ENCODE measurements at regions not wholly inside any gene's neighbourhood (a gene's known extent, or its start where the extent isn't known, plus 50 kb on each side); places are given as distances from the start of the nearest gene placed in this dataset.

- Histone ChIP-seq H3K4me1 (ENCODE audit: control insufficient read depth, insufficient read depth, low read length) (peaks cover 5% of the 10 kb centered on the region), H3K9me3 (ENCODE audit: control insufficient read depth, low read length) (no peaks in the 10 kb centered on the region), H3K27me3 (ENCODE audit: control insufficient read depth, insufficient read depth, low read length, poor library complexity, severe bottlenecking) (no peaks in the 10 kb centered on the region), H3K27ac (ENCODE audit: insufficient read depth, low read depth, low read length, poor library complexity, severe bottlenecking) (no peak overlapping the region), H3K36me3 (ENCODE audit: control insufficient read depth, insufficient read depth, low read length) (no peaks in the 10 kb centered on the region), H3K4me3 (ENCODE audit: insufficient read depth, low read depth, low read length) (no peak overlapping the region)
- 93 to 95% methylated on average over 11 of the region's 11 CpGs for WGBS, 2 experiments
Observed at GRCh38 chr19:33878910-33879810, 82.5 kb downstream of the KCTD15 start.

GRCh38 chr19:33879818-33880575 is 83.3 kb downstream of the KCTD15 start:
- no peaks in the 10 kb centered on the region for H3K27me3 ChIP-seq (ENCODE audit: control insufficient read depth, insufficient read depth, low read length, poor library complexity, severe bottlenecking)
- H3K36me3 ChIP-seq (ENCODE audit: control insufficient read depth, insufficient read depth, low read length), result no peaks in the 10 kb centered on the region
- H3K27ac ChIP-seq (ENCODE audit: insufficient read depth, low read depth, low read length, poor library complexity, severe bottlenecking), result no peak overlapping the region
- H3K4me3 ChIP-seq (ENCODE audit: insufficient read depth, low read depth, low read length), result no peak overlapping the region
- WGBS, 2 experiments, result 79 to 80% methylated on average over 15 of the region's 15 CpGs
- no peaks in the 10 kb centered on the region for H3K9me3 ChIP-seq (ENCODE audit: control insufficient read depth, low read length)
- H3K4me1 ChIP-seq (ENCODE audit: control insufficient read depth, insufficient read depth, low read length), result peaks cover 9% of the 10 kb centered on the region

GRCh38 chr19:33883859-33884519 is 87.3 kb downstream of the KCTD15 start:
- no peaks in the 10 kb centered on the region for H3K36me3 ChIP-seq (ENCODE audit: control insufficient read depth, insufficient read depth, low read length)
- H3K27me3 ChIP-seq (ENCODE audit: control insufficient read depth, insufficient read depth, low read length, poor library complexity, severe bottlenecking), result no peaks in the 10 kb centered on the region
- no peak overlapping the region for H3K4me3 ChIP-seq (ENCODE audit: insufficient read depth, low read depth, low read length)
- no peaks in the 10 kb centered on the region for H3K9me3 ChIP-seq (ENCODE audit: control insufficient read depth, low read length)
- no peak overlapping the region for H3K27ac ChIP-seq (ENCODE audit: insufficient read depth, low read depth, low read length, poor library complexity, severe bottlenecking)
- peaks cover 9% of the 10 kb centered on the region for H3K4me1 ChIP-seq (ENCODE audit: control insufficient read depth, insufficient read depth, low read length)
- 23% methylated on average over 12 of the region's 12 CpGs for WGBS, 2 experiments

- Histone ChIP-seq H3K9me3 (ENCODE audit: control insufficient read depth, low read length) (no peaks in the 10 kb centered on the region), H3K36me3 (ENCODE audit: control insufficient read depth, insufficient read depth, low read length) (no peaks in the 10 kb centered on the region), H3K4me3 (ENCODE audit: insufficient read depth, low read depth, low read length) (no peak overlapping the region), H3K27ac (ENCODE audit: insufficient read depth, low read depth, low read length, poor library complexity, severe bottlenecking) (no peak overlapping the region), H3K4me1 (ENCODE audit: control insufficient read depth, insufficient read depth, low read length) (peaks cover 9% of the 10 kb centered on the region), H3K27me3 (ENCODE audit: control insufficient read depth, insufficient read depth, low read length, poor library complexity, severe bottlenecking) (no peaks in the 10 kb centered on the region)
- 94% methylated on average over 6 of the region's 6 CpGs for WGBS, 2 experiments
Observed at GRCh38 chr19:33885236-33885635, 88.6 kb downstream of the KCTD15 start.

GRCh38 chr19:33887891-33888290 is 91.2 kb downstream of the KCTD15 start:
- Histone ChIP-seq H3K4me3 (ENCODE audit: insufficient read depth, low read depth, low read length) (no peak overlapping the region), H3K9me3 (ENCODE audit: control insufficient read depth, low read length) (no peaks in the 10 kb centered on the region), H3K4me1 (ENCODE audit: control insufficient read depth, insufficient read depth, low read length) (peaks cover 9% of the 10 kb centered on the region), H3K27ac (ENCODE audit: insufficient read depth, low read depth, low read length, poor library complexity, severe bottlenecking) (no peak overlapping the region), H3K36me3 (ENCODE audit: control insufficient read depth, insufficient read depth, low read length) (no peaks in the 10 kb centered on the region), H3K27me3 (ENCODE audit: control insufficient read depth, insufficient read depth, low read length, poor library complexity, severe bottlenecking) (no peaks in the 10 kb centered on the region)
- WGBS, 2 experiments, result 94 to 96% methylated on average over 11 of the region's 11 CpGs

- Histone ChIP-seq H3K27ac (ENCODE audit: insufficient read depth, low read depth, low read length, poor library complexity, severe bottlenecking) (no peak overlapping the region), H3K27me3 (ENCODE audit: control insufficient read depth, insufficient read depth, low read length, poor library complexity, severe bottlenecking) (no peaks in the 10 kb centered on the region), H3K36me3 (ENCODE audit: control insufficient read depth, insufficient read depth, low read length) (no peaks in the 10 kb centered on the region), H3K4me3 (ENCODE audit: insufficient read depth, low read depth, low read length) (no peak overlapping the region), H3K9me3 (ENCODE audit: control insufficient read depth, low read length) (no peaks in the 10 kb centered on the region), H3K4me1 (ENCODE audit: control insufficient read depth, insufficient read depth, low read length) (peaks cover 9% of the 10 kb centered on the region)
- 92 to 93% methylated on average over 3 of the region's 3 CpGs for WGBS, 2 experiments
Observed at GRCh38 chr19:33888665-33889064, 92.0 kb downstream of the KCTD15 start.

- Histone ChIP-seq H3K27me3 (ENCODE audit: control insufficient read depth, insufficient read depth, low read length, poor library complexity, severe bottlenecking) (no peaks in the 10 kb centered on the region), H3K4me1 (ENCODE audit: control insufficient read depth, insufficient read depth, low read length) (no peaks in the 10 kb centered on the region), H3K9me3 (ENCODE audit: control insufficient read depth, low read length) (no peaks in the 10 kb centered on the region), H3K27ac (ENCODE audit: insufficient read depth, low read depth, low read length, poor library complexity, severe bottlenecking) (no peak overlapping the region), H3K4me3 (ENCODE audit: insufficient read depth, low read depth, low read length) (no peak overlapping the region), H3K36me3 (ENCODE audit: control insufficient read depth, insufficient read depth, low read length) (no peaks in the 10 kb centered on the region)
- 64 to 71% methylated on average over 2 of the region's 2 CpGs for WGBS, 2 experiments
Observed at GRCh38 chr19:33890569-33890968, 93.9 kb downstream of the KCTD15 start.

GRCh38 chr19:33891773-33892172 is 95.1 kb downstream of the KCTD15 start:
- Histone ChIP-seq H3K4me1 (ENCODE audit: control insufficient read depth, insufficient read depth, low read length) (no peaks in the 10 kb centered on the region), H3K27me3 (ENCODE audit: control insufficient read depth, insufficient read depth, low read length, poor library complexity, severe bottlenecking) (no peaks in the 10 kb centered on the region), H3K9me3 (ENCODE audit: control insufficient read depth, low read length) (no peaks in the 10 kb centered on the region), H3K27ac (ENCODE audit: insufficient read depth, low read depth, low read length, poor library complexity, severe bottlenecking) (no peak overlapping the region), H3K4me3 (ENCODE audit: insufficient read depth, low read depth, low read length) (no peak overlapping the region), H3K36me3 (ENCODE audit: control insufficient read depth, insufficient read depth, low read length) (no peaks in the 10 kb centered on the region)
- 81 to 85% methylated on average over 3 of the region's 3 CpGs for WGBS, 2 experiments

GRCh38 chr19:33894787-33895186 is 98.1 kb downstream of the KCTD15 start:
- Histone ChIP-seq H3K4me3 (ENCODE audit: insufficient read depth, low read depth, low read length) (no peak overlapping the region), H3K9me3 (ENCODE audit: control insufficient read depth, low read length) (no peaks in the 10 kb centered on the region), H3K27me3 (ENCODE audit: control insufficient read depth, insufficient read depth, low read length, poor library complexity, severe bottlenecking) (no peaks in the 10 kb centered on the region), H3K27ac (ENCODE audit: insufficient read depth, low read depth, low read length, poor library complexity, severe bottlenecking) (no peak overlapping the region), H3K4me1 (ENCODE audit: control insufficient read depth, insufficient read depth, low read length) (no peaks in the 10 kb centered on the region), H3K36me3 (ENCODE audit: control insufficient read depth, insufficient read depth, low read length) (no peaks in the 10 kb centered on the region)
- WGBS, 2 experiments, result 86 to 89% methylated on average over 11 of the region's 11 CpGs

- 84 to 88% methylated on average over 2 of the region's 2 CpGs for WGBS, 2 experiments
- Histone ChIP-seq H3K4me3 (ENCODE audit: insufficient read depth, low read depth, low read length) (no peak overlapping the region), H3K36me3 (ENCODE audit: control insufficient read depth, insufficient read depth, low read length) (no peaks in the 10 kb centered on the region), H3K27me3 (ENCODE audit: control insufficient read depth, insufficient read depth, low read length, poor library complexity, severe bottlenecking) (no peaks in the 10 kb centered on the region), H3K27ac (ENCODE audit: insufficient read depth, low read depth, low read length, poor library complexity, severe bottlenecking) (no peak overlapping the region), H3K9me3 (ENCODE audit: control insufficient read depth, low read length) (no peaks in the 10 kb centered on the region), H3K4me1 (ENCODE audit: control insufficient read depth, insufficient read depth, low read length) (no peaks in the 10 kb centered on the region)
Observed at GRCh38 chr19:33895366-33895765, 98.7 kb downstream of the KCTD15 start.
